NOMO-1 (cell line): ENCODE measurements at regions not wholly inside any gene's neighbourhood (a gene's known extent, or its start where the extent isn't known, plus 50 kb on each side); places are given as distances from the start of the nearest gene placed in this dataset.
A peak's percentile ranks its signal among the peaks of the same experiment; 100 is the strongest.
"Not testable (repeated sequence)": the region's sequence is repeated elsewhere in the genome, so short reads cannot be mapped to it uniquely, and the experiment has no call there.

Source experiments
- DNase-seq, 2 experiments: peaks; one replicate each; lab custom pipeline; 2025; ENCODE audit not compliant: unreplicated experiment in 2 of 2; lab: John Stamatoyannopoulos, UW

DNA sequence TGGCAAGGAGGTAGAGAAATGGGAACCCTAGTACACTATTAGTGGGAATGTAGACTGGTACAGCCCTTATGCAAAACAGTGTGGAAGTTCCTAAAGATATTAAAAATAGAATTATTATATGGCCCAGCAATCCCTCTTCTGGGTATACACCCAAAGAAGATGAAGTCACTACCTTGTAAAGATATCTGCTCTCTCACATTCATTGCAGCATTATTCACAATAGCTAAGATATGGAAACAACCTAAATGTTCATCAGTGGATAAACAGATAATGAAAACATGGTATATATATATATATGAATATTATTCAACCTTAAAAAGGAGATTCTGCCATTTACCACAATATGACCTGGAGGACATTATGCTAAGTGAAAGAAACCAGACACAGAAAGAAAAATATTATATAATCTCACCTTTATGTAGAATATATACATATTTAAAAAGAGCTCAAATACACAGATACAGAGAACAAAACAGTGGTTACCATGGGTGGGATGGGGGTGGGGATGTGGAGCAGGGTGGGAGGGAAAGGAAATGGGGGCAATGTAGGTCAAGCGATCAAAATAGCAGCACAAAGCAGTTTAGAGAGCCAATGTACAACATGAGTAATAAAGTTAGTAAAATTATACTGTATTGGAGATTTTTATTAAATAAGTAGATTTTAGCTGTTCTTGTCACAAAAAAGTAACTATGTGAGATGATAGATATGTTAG lies 138.6 kb downstream of the SPRY1 start:
- DNase-seq: no peak

DNA sequence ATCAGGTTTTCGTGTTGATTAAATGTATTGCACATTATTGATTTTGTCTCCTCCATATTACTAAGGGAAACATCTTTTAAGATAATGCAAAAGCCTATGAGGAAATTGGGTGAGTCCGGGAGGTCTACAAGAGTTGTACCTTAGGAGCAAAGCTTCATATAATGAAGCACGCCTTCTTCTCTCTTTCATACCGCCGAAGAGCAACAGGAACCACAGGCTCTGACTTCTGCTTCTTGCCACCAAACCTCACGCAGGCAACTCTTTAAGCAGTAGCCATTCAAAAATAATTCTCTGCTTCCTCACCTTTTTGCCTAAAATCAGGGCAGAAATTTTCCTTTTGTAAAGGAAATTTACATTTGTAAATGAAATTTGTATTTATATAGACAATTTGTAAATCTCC lies 139.6 kb downstream of the SPRY1 start:
- DNase-seq: peak; percentile 57 to 64

DNA sequence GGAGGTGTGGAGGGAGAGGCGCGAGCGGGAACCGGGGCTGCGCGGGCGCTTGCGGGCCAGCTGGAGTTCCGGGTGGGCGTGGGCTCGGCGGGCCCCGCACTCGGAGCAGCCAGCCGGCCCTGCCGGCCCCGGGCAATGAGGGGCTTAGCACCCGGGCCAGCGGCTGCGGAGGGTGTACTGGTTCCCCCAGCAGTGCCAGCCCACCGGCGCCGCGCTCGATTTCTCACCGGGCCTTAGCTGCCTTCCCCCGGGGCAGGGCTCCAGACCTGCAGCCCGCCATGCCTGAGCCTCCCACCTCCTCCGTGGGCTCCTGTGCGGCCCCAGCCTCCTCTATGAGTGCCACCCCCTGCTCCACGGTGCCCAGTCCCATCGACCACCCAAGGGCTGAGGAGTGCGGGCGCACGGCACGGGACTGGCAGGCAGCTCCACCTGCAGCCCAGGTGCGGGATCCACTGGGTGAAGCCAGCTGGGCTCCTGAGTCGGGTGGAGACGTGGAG lies 141.4 kb downstream of the SPRY1 start:
- DNase-seq: not testable (repeated sequence)

DNA sequence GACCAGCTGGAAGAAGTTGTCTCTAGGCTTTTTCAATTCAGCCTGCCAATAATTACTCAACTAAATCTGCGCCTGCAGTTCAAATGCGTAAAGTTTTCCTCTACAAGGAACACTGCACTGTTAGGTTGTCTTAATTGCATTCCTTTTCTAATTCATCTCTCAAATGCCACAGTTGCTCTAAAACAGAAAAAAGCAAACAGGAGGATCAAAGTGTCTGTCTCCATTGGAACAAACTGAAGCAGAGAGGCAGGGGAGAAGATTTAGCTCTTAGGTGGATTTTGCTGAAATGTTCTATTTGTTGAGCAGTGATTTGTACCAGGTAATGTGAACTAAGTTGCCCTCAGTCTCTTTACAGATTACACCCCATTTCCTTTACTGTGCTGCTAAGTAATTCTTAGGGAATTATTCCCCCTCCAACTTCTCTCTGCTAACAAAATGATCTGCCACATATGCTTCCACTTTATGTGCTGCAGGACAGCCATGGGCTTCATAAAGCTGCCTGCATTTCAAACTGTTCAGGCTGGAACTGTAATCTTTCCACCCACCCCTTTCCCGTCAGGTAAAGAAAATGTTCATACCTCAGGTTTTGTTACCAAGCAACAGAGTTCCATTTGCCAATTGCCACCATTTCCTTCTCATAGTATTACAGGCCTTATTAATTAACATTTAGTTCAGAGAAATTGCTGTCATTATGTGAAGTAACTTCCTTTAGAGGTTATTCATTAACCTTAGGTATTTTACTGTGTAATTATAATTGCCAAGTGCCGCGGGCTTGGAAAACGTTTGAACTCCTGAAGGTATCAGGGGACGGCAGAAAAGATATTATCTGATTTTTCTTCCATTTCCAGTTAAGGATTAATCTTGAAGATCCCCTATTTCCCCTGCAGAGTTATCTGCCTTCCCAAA lies 149.3 kb downstream of the SPRY1 start:
- no peak for DNase-seq

DNA sequence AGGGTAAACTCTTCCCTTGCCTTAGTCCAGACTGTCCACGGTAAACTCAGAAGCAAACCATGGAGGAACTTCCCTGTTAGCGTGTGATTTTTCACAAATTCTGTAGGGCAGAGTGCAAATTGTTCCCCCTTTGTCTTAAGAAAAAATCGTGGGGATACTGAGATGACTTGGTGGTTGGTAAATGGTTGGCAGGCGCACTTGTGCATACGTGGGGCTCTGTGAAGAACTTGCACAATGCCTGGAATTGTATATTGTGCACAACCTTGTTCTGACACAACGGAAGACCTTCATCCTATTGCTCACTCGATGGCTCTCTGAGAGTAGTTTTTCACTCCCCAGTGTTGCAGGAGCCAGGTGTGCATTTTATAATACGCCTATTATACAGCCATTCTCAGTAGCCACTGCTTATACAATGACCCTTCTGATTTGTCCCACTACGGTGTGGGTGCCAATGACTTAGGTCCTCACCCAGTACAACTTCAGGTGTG lies 150.0 kb downstream of the SPRY1 start:
- no peak for DNase-seq

DNA sequence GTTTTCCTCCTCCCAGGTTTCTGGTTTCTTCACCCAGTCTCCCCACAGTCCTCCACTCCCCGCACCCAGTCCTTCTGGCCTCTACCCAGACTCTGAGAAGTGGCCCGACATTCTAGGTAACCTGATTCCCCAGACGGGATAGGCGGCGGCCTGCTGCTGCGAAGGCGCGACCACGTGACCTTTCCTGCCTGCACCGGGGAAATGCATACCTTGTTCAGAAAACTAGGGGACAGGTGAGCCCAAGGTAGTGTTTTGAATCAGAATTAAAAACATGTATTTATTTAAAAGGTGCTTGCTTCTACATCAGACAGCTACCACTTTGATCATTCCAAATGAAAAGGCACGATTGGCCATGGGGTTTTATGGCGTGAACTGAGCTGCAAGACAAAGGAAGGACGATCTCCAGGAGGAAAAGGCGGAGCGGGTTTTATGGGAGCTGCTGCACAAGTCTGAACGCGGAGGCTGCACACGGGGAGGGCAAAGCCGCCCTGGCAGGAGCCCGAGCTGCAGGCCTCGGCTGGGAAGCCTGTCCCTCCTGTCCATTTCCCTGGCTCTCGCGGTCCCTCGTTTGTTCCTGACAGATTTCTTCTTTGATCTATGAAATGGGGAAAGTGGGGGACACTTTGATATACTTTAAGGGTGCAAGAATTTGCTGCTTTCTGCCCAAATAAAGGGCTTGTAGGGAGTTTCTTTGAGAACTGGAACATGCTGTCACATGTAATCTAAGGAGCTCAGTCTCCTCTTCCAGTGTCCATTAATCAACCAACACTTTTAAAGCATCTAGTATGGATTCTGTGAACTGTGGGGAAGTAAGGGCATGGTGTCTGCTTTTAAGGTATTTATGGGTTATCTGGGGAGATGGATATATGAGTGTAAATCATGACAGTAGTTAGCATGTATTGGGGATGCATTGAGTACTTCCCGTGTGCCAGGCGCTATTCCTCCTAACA lies 150.9 kb downstream of the SPRY1 start:
- no peak for DNase-seq

DNA sequence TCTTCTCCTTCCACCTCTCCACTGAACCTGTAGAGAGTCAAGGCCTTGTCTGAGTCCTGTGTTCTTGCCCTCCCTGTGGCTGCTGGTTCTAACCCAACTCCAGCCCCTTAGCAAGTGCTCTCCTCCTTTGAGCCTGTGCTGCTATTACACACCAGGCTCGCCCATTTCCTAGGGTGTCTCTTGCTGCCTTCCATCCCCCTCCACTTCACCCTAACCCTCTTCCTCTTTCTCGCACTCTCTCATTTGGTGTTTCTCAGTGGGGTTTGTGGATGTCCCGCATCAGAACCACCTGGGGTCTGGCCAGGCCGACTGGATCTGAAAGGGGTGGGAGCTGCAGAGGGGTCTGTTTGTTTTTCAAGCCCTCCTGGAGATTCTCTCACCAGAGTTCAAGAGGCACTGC lies 156.7 kb downstream of the SPRY1 start:
- DNase-seq: peak; percentile 48 to 53

DNA sequence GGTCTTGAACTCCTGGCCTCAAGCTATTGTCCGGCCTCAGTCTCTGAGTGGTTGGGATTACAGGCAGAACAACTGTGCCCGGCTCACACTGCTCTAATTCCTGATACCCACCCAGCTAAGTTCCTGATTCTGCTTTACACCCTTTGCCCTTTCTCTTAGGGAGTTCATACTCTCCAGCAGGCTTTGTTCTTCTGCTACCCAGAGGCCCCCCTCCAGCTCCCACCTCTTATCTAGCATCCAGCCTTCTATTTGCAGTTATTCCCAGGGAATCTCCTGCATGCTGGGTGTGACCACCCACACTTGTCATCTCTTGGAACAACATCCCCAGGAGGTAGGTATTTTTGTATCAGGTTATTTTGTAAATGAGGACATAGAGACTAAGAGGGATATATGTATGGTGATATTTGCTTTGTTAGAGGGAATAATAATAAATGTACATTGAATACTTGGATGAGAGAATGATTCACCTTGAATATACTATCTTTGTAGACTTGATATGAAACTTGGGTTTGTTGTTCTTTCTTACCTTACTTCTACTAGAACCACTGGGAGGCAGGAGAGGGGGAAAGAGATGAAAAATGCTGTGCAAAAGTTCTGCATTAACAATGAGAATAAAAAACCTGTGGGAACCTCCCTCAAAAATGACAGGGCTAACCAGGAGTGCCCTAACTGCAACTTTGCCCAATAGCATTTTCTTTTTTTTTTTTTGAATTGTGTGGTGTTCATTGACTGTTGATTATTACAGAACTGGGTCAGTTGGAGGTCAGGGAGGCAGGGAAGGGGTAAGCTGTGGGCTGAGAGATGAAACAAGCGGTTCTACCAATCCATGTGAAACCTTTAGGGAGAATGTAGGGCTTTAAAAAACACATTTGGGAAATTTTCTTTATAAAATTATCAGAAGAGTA lies 157.4 kb downstream of the SPRY1 start:
- DNase-seq: no peak

DNA sequence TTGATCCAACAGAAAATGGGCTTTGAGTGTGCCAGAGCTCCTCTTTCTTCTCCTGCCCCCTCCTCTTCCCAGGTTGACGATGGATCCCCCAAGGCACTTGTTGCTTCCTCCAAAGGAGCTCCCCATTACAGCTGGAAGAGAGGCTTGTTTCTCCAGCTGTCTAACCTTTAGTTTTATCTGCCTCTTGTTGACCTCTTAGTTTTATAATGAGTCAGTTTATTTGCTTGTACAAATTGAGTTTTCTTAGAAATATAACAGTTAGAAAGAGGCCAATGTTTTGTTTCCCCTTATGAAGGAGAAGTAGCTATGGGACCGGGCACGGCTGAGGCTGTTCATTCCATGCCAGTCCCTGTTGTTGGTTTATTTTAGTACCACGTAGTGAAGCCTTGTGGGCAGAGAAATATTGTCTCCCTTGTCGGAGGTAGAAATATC lies 158.2 kb downstream of the SPRY1 start:
- no peak for DNase-seq

DNA sequence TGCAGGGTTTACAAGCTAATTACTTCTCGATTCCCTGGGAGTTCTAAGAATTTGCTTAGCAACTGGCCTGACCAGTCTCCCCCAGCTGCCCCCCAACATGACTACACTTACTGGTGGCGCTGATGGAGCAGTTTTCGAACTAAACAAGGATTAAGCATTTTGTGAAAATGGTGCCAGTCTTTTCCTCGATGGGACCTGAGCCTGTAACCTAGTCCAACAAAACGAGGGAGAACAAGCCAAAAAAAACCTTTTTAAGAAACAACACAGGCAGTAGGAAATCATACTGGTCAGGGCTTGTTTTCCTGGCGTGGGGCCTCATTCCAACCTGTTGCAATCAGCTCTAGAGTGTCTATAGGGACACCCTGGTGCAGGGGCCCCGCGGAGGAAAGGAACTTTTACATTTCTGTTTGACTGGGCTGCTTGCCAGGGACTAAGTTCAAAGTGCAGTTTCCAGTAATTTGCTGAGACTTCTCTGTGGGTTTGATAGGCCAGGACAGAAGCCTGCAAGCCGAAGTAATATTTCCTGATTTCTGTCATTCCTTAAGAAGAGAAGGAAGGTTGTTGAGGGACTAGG lies 158.7 kb downstream of the SPRY1 start:
- peak; percentile 73 to 78 for DNase-seq

DNA sequence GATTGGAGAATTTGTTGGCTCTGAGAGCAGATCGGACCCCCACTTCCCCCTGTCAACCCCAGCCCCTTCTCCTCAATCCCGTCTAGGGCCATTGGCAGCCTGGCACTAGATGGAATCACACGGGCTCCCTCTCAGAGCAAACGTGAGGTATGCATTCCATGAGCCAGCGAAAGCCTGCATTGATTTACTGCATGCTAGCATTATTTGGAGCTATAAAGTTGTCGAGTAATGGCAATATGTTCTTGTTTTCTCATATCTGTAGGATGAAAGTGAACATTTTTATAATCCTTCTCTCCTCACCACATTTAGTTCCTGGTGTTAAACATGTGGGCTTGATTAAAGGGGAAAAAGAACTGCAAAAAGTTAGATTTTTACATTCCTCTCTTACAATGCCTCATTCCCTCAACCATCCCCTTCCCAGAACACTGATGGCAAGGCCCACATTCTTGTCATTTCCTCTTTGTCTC lies 159.2 kb downstream of the SPRY1 start:
- no peak for DNase-seq

DNA sequence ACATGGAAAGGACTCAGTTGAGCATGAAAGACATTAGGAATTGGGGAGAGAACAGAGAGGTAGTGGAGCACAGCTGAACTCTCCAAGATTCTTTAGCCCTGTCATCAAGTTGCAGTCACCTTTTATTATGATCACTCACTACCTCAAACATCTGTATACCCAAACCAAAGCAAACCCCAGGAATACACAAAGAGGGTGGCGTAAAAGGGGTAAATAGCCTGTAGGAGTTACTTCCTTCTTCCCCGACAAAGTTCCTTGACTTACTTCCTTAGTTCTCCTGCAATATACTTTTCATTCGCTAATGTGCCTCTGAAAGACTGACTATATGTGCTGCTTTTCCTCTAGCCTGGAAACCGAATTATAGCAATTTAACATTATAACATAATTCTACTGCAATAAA lies 159.9 kb downstream of the SPRY1 start:
- no peak for DNase-seq

DNA sequence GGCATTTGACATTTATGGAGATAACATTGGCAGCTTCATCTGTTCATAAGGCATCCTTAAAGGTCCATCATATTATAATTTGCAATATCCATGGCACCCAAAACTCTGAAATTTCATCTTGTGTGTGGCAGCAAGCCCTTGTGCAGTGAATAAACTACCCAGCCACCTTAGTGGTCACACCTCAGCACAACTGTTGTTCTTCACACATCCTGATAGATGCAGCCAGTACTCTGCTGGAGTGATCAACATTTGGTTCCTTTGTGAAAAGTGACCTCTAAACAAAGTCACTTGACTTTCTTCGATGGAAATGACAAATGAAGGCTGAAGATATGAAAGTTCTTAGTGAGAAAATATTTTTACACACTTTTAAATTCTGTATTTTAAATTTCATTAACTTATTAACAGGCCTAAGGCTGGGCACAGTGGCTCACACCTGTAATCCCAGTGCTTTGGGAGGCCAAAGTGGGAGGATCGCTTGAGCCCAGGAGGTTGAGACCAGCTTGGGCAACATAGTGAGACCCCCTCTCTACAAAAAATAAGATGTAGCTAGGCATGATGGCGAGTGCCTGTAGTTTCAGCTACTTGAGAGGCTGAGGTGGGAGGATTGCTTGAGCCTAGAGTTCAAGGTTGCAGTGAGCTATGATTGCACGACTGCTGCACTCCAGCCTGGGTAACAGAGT lies 161.4 kb downstream of the SPRY1 start:
- DNase-seq: no peak

DNA sequence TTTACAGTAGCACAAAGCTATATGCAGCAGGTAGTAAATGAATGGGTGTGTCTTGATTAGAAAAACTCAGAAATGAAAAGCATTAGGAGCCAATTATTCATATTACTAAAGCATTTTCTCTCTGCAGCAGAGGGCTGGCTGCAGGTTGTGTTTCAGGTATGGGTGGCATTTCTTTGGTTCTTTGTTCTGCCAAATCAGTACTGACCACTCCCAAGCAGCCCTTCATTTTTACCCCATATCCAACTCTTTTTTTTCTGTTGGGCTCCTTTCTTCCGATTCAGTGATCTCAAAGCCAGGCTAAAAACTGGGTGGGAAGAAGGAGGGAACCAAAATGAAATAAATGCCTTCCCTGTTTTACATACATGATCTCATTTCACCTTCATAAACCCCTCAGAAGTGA lies 162.3 kb downstream of the SPRY1 start:
- DNase-seq: no peak

DNA sequence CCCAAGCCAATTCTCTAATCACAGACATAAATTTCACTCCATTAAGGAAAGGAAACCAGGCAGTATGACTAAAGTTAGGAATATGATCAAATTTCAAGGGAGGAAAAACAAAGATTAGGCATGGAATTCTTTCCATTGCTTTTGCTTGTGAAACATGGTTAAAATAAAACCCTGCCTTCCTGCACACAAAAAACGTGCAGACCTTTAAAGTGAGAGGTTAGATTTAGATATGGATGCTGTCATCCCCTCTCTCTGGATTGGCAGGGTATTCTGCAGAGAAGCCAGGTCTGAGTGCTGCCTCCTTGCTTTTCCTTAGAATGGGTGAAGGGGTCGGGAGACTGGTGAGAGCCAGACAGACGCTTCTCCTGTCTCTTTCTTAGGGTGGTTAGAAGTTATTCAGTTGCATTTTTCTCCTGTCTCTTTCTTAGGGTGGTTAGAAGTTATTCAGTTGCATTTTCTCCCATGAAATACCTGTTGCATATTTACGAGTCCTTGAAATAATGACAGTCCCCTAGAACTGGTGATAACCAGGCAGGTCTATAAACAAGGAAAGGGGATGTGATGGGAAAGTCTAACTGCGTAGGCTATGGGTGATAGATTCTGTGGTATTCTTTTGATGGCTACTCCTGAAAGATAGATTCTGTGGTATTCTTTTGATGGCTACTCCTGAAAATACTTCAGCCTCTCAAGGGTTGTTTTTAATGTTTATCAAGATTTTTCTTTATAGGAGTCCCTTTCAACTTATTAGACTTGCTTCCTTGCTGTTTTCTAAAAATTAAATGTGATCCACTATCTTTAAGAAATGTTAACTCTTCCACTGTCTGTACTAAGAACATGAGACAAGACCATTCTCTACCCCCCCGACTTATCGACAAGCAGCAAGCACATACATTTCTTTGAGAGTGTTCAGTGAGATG lies 163.6 kb downstream of the SPRY1 start:
- no peak for DNase-seq

DNA sequence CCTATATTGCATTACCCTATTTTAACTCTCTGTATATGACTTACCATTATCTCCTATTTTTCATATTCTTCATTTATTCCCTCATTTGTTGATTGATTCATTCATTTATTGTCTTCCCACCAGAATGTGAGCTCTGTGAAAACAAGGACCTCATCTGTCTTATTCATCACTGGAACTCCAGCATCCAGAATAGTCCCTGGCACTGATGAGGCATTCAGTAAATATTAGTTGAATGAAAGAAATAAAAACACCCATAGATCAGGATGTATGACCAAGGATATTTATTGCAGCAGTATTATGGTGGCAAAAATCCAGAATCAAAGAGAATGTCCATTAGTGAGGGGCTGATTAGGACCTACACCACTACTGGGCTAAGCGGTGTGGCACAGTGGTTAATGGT lies 164.9 kb downstream of the SPRY1 start:
- no peak for DNase-seq

DNA sequence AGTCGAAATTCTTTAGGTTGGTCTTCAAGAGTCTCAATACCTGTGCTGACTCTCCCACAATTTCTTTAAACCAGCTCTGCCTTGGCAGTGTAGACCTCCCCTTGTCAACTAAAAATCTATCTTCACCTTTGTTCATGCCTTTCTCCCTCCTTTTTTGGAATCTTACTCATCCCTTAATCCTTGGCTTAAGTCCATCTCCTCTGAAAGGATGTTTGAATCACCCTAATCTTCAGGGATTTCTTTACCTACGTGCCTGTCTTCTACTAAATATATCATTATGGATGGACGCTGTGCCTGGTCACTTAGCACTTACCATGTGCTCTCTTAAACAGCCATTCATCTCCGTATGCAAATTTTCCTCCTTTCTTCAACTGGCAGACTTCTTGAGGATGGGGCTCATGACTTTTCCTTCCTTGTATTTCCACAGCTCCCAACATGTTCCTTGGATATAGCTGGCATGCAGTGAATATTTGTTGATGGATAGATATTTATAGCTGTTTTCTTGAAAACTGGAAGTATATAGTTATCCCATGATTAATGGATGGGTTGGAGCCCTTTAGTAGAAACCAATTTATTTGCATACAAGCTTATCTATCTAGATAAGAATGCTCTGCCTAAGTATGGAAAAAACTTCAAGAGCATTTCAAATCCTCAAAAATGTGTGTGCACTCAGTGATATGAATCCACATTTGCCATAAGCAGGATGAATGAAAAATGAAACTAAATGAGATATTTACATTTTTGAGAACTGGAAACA lies 166.6 kb downstream of the SPRY1 start:
- no peak for DNase-seq
